Stomach (tissue), 4 donors: ENCODE measurements at regions not wholly inside any gene's neighbourhood (a gene's known extent, or its start where the extent isn't known, plus 50 kb on each side); places are given as distances from the start of the nearest gene placed in this dataset.

ENCODE experiments used
- EP300 ChIP-seq: sonication (generic); formaldehyde crosslinking; IDR thresholded peaks from one replicate; pipeline ENCODE4 v1.6.1; 2017; ENCODE audit warnings: antibody characterized with exemption
- POLR2A ChIP-seq, 4 donors: fragments of 450-650 bp; IDR thresholded peaks; one replicate each; pipeline ENCODE4 v1.6.1; 2016; ENCODE audit warnings: antibody characterized with exemption in 4 of 4, control low read depth in 2 of 4, mild to moderate bottlenecking in 1 of 4, moderate library complexity in 1 of 4
- TF ChIP-seq, protein P1 (sequence below), 7 experiments: fragments of 450-650 bp in 4 of 7; fragments of 200-600 bp in 3 of 7; sonication (generic) in 3 of 7; IDR thresholded peaks; one replicate each; pipeline ENCODE4 v1.5.1; 2016 to 2019; ENCODE audit warnings: antibody characterized with exemption in 7 of 7, control low read depth in 2 of 7, mild to moderate bottlenecking in 1 of 7

DNA sequence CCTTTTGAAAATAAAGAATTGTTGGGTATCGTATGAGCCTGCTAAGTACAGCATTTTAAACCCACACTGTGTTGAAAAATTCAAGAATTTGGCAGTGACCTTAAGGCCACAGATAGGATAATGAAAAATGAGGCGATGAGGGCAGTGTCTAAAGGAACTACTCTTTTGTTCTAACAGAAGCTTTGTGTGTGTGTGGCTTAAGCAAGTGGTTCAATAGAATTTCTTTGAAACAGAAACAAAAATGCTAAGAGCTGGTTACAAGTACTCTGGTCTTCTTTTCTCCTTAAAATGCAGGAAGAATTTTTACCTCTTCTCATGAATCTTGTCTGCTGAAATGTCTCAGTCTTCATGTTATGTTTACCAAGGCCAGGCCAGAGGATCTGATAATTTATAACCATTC lies 279.5 kb downstream of the ZNF536 start:
- TF ChIP-seq EP300: no peak
- TF ChIP-seq, protein P1, sequence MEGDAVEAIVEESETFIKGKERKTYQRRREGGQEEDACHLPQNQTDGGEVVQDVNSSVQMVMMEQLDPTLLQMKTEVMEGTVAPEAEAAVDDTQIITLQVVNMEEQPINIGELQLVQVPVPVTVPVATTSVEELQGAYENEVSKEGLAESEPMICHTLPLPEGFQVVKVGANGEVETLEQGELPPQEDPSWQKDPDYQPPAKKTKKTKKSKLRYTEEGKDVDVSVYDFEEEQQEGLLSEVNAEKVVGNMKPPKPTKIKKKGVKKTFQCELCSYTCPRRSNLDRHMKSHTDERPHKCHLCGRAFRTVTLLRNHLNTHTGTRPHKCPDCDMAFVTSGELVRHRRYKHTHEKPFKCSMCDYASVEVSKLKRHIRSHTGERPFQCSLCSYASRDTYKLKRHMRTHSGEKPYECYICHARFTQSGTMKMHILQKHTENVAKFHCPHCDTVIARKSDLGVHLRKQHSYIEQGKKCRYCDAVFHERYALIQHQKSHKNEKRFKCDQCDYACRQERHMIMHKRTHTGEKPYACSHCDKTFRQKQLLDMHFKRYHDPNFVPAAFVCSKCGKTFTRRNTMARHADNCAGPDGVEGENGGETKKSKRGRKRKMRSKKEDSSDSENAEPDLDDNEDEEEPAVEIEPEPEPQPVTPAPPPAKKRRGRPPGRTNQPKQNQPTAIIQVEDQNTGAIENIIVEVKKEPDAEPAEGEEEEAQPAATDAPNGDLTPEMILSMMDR (IDR thresholded peaks at IDR 0.05): no peak
- TF ChIP-seq POLR2A (IDR thresholded peaks at IDR 0.05): no peak
